Activated CD4-positive, alpha-beta memory T cell treated with anti-CD3 and anti-CD28 coated beads, Interleukin-2, amount 10 ng/mL, durations not matched to agents 7 days and 5 days (primary cell): ENCODE measurements at regions not wholly inside any gene's neighbourhood (a gene's known extent, or its start where the extent isn't known, plus 50 kb on each side); places are given as distances from the start of the nearest gene placed in this dataset.

Experiments used
- CTCF ChIA-PET: fragments of 350-600 bp; sonication (Branson Sonifier 250); formaldehyde crosslinking; loops from one replicate; lab custom pipeline; 2021; ENCODE audit warnings: antibody characterized with exemption, inconsistent platforms; lab: Charles Lee
- POLR2A ChIA-PET: fragments of 350-600 bp; sonication (Branson Sonifier 250); formaldehyde crosslinking; loops from one replicate; lab custom pipeline; 2021; ENCODE audit warnings: antibody characterized with exemption; lab: Charles Lee
- DNase-seq: peaks from one replicate; pipeline ENCODE4 v3.0.0-alpha.2; 2020
- H3K27ac Mint-ChIP-seq: one replicate; pipeline ENCODE4 v1.8.0; 2021; ENCODE audit warnings: mild to moderate bottlenecking, mixed read lengths
- H3K27me3 Mint-ChIP-seq: one replicate; pipeline ENCODE4 v1.8.0; 2021; ENCODE audit warnings: mixed read lengths
- H3K36me3 Mint-ChIP-seq: one replicate; pipeline ENCODE4 v1.8.0; 2021; ENCODE audit warnings: low read depth, mixed read lengths
- H3K4me1 Mint-ChIP-seq: one replicate; pipeline ENCODE4 v1.8.0; 2021; ENCODE audit warnings: mixed read lengths
- H3K4me3 Mint-ChIP-seq: one replicate; pipeline ENCODE4 v1.8.0; 2021; ENCODE audit warnings: mild to moderate bottlenecking, mixed read lengths
- H3K9me3 Mint-ChIP-seq: one replicate; pipeline ENCODE4 v1.8.0; 2021; ENCODE audit warnings: mixed read lengths

DNA sequence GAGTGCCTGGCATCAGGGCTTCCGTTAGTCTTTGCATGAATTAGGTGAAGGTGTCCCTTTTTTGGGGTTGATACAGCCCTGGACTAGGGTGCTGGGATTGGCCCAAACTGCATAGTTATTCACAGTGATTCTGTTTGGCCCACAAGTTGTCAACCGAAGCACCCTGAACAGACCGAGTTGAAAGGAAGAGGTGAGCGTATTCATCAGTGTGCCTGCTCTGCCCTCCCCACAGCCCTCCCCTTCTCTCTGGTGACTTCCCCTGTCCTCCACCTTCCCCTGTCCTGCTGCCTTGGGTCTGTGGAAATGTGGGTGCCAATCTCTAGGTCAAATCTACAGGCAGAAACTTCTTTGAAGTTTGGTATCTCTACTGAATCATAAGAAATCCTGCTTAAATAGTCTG, 330.5 kb downstream of the DYSF start:
- H3K4me3 Mint-ChIP-seq = no peak overlapping the region
- no peaks in the 10 kb centered on the region for H3K36me3 Mint-ChIP-seq
- ChIA-PET POLR2A (no interaction called here), CTCF (no interaction called here)
- no peaks in the 10 kb centered on the region for H3K9me3 Mint-ChIP-seq
- no peak overlapping the region for H3K27ac Mint-ChIP-seq
- no peaks in the 10 kb centered on the region for H3K4me1 Mint-ChIP-seq
- DNase-seq = no peak
- no peaks in the 10 kb centered on the region for H3K27me3 Mint-ChIP-seq

DNA sequence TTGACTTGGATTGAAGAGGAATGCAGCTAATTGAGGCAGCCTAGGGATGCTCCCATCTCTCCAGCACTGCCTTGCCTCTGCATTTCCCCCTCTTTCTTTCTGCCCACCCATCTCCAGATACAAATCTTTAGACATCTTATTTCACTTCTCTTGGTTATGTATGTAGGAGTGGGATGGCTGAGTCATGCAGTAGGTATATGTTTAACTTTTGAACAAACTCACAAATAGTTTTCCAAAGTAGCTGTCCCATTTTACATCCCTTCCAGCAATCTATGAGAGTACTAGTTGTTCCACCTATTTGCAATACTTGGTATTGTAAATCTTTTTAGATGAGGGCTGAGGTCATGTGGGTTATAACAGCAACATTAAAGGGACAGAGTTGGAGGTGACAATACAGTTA, 329.9 kb downstream of the DYSF start:
- Mint-ChIP-seq H3K27me3 (no peaks in the 10 kb centered on the region), H3K4me1 (no peaks in the 10 kb centered on the region), H3K27ac (no peak overlapping the region), H3K4me3 (no peak overlapping the region), H3K36me3 (no peaks in the 10 kb centered on the region), H3K9me3 (no peaks in the 10 kb centered on the region)
- ChIA-PET POLR2A (no interaction called here), CTCF (no interaction called here)
- DNase-seq = no peak

DNA sequence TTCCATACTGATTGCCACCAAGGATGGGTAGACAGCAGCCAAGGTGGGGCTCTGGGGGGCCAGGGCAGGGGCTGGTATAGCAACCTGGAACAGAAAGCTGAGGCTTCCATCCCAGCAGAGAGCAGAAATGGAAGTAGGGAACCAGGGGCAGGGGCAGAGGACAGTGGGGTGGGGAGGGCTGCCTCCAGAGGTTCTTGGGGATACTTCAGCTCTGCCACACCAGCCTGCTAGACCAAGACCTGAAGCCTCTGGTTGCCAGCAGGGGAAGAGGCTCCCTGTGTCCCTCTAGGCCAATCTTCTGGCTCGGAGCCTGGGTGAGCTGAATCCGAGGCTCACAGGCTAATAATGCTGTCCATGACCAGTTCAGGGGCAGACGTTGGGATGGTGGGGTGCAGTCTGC, 329.0 kb downstream of the DYSF start:
- Mint-ChIP-seq H3K36me3 (no peaks in the 10 kb centered on the region), H3K9me3 (no peaks in the 10 kb centered on the region), H3K4me3 (no peak overlapping the region), H3K27ac (no peak overlapping the region), H3K4me1 (no peaks in the 10 kb centered on the region), H3K27me3 (no peaks in the 10 kb centered on the region)
- CTCF ChIA-PET = no interaction called here
- DNase-seq = no peak
- POLR2A ChIA-PET = no interaction called here

DNA sequence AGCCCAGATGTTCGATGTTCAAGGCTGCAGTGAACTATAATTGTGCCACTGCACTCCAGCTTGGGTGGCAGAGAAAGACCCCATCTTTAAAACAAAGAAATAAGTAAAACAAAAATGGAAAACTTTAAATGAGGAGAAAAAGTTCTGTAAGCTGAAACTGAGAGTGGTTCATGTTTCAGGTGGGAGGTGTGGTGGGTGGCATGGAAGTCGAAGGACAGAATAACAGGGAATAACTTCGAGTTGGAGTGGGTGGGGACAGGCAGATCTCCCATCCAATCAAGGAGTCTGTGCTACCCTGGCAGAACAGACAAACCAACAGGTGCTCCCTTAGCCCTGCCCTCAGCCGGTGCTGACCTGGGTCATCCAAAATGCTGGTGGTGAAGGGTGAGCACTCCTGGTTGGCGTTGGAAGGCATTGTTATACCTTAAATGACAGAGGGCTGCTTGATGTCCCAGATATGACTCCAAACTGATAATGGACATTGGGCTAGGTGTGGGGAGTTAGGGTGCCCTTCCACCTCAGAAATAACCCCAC, 328.4 kb downstream of the DYSF start:
- no peaks in the 10 kb centered on the region for H3K27me3 Mint-ChIP-seq
- H3K36me3 Mint-ChIP-seq = no peaks in the 10 kb centered on the region
- no peak overlapping the region for H3K27ac Mint-ChIP-seq
- CTCF ChIA-PET = no interaction called here
- DNase-seq = no peak
- POLR2A ChIA-PET = no interaction called here
- no peaks in the 10 kb centered on the region for H3K9me3 Mint-ChIP-seq
- no peak overlapping the region for H3K4me3 Mint-ChIP-seq
- no peaks in the 10 kb centered on the region for H3K4me1 Mint-ChIP-seq

DNA sequence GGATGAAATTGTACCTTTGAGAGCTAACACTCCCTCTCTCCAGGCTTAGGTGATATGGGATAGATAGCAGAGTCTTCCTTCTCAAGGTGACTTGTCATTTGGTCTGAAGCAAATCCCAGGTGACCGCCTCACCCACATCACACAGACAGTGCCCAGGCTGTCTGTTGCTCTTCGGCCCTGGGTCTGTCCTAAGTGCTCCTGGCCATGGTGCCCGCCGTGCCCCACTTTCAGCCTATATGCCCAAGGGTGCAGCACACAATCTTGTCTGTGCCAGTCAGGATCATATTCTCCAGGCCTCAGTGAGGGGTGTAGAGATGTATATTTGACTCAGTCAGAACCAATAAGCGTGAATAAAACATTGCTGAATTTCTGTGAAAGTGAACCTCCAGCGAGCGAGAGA, 326.8 kb downstream of the DYSF start:
- Mint-ChIP-seq H3K4me1 (no peaks in the 10 kb centered on the region), H3K9me3 (no peaks in the 10 kb centered on the region), H3K27ac (no peak overlapping the region), H3K27me3 (no peaks in the 10 kb centered on the region), H3K36me3 (no peaks in the 10 kb centered on the region), H3K4me3 (no peak overlapping the region)
- ChIA-PET CTCF (no interaction called here), POLR2A (no interaction called here)
- DNase-seq = no peak

DNA sequence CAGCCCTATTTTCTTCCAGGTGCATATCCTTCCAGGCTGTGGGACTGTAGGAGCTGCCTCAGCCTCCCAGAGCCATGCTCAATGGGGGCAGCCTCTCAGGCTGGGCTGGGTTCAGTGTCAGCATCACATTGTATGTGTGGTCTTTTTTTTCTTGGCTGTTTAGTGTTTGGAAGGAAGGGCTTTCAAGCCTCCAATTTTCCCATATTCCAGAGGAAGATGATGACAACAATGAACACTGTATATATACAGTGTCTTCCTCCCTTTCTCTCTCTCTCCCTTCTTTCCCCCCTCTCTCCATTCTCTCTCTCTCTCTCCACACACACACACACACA, 326.4 kb downstream of the DYSF start:
- Mint-ChIP-seq H3K36me3 (no peaks in the 10 kb centered on the region), H3K4me3 (no peak overlapping the region), H3K9me3 (no peaks in the 10 kb centered on the region), H3K27me3 (no peaks in the 10 kb centered on the region), H3K27ac (no peak overlapping the region), H3K4me1 (no peaks in the 10 kb centered on the region)
- CTCF ChIA-PET = no interaction called here
- POLR2A ChIA-PET = no interaction called here
- no peak for DNase-seq

DNA sequence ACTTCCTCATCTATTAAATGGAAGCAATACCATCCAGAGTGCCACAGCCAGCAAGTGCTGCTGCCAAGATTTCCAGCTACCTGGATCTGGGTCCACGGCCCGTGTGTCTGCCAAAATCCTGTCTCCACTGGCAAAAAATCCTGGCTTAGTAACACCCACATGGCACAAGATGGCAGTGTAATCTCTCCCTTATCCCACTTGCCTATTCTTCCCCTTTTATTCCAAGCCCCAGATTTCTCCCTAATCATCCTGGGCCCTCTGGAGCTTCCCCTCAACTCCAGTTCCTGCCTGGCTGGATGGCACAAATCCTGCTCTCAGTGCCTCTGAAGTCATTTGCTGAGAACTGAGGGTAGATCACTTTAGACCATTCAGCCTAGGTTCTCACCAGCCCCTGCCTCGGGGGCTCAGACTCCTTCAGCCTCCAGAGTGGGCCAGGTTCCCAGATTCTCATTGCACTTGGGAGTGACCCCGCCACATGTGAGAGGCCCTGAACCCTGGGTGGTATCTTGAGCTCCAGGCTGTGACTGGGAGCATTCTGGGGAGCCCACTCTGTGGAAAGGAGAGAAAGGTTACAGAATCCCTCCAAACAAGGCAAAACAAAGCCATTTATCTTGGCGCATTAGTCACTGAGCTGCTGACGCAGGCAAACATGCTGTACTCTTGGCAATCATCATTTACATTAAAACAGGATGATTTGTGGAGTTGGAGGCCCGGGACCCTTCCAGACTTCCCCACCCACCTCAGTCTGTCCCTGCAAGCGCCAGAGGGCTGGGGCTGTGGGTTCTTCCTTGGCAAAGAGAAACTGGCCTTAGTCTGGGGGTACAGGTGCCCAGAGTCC, 325.8 kb downstream of the DYSF start:
- no peaks in the 10 kb centered on the region for H3K9me3 Mint-ChIP-seq
- H3K27ac Mint-ChIP-seq = no peak overlapping the region
- H3K27me3 Mint-ChIP-seq = no peaks in the 10 kb centered on the region
- ChIA-PET POLR2A (no interaction called here), CTCF (no interaction called here)
- no peaks in the 10 kb centered on the region for H3K36me3 Mint-ChIP-seq
- DNase-seq = no peak
- no peak overlapping the region for H3K4me3 Mint-ChIP-seq
- H3K4me1 Mint-ChIP-seq = no peaks in the 10 kb centered on the region

DNA sequence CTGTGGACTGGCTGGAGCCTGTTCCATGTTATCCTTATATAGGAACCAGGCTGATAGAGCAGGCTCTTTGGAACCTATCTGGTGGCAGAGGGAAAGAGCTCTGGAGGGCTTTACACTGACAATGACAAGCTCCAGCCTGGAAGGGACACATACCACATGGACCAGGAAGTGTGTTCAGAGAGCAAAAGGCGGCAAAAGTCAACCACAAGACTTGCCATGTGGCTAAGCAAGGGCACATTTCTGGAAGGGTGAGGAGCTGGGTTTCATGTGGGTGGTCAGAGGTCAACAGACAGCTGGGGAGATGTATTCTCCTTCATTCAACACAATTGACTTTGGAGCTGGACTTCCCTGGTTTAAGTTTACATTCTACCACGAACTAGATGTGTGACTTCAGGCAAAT, 325.2 kb downstream of the DYSF start:
- Mint-ChIP-seq H3K27ac (no peak overlapping the region), H3K4me3 (no peak overlapping the region), H3K9me3 (no peaks in the 10 kb centered on the region), H3K36me3 (no peaks in the 10 kb centered on the region), H3K4me1 (no peaks in the 10 kb centered on the region), H3K27me3 (no peaks in the 10 kb centered on the region)
- DNase-seq = no peak
- POLR2A ChIA-PET = no interaction called here
- CTCF ChIA-PET = no interaction called here

DNA sequence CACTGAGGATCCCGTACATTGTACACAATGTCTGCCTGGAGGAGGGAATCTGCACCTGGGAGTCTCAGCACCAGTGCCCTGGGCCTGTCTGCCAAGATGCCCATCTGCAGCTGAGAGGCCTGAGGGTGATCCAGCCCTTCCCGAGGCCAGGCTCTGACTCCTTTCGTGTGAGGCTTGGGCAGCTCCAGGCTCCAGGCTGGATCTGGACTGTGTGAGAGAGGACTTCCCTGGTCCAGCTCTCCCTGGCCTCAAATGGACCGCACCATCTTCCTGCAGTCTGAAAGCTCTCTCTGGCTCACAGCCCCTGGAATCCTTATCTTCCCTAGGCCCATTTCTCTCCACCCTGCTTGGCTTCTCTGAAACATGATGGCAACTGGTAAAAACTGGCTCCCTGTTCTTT, 324.6 kb downstream of the DYSF start:
- H3K4me3 Mint-ChIP-seq = no peak overlapping the region
- no peaks in the 10 kb centered on the region for H3K4me1 Mint-ChIP-seq
- CTCF ChIA-PET = no interaction called here
- H3K36me3 Mint-ChIP-seq = no peaks in the 10 kb centered on the region
- no peak for DNase-seq
- no peaks in the 10 kb centered on the region for H3K9me3 Mint-ChIP-seq
- no peaks in the 10 kb centered on the region for H3K27me3 Mint-ChIP-seq
- POLR2A ChIA-PET = no interaction called here
- H3K27ac Mint-ChIP-seq = no peak overlapping the region

DNA sequence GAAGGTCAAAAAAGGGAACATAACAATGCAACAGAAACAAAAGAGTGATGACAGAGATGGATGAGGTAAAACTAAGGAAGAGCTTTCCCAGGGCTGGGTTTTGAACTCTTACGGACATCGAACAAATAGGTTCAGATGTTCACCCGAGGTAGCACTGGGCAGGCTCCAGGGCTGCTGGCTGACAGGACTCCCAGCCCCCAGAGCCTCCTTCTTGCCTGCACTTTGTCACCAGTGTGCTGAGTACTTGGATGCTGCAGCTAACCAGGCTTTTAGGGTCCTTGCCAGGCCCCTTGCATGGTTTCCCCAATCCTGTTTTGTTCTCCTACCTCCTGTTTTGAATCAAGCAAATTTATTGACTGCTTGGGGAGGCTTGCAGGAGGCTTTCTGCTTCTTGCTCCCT, 322.9 kb downstream of the DYSF start:
- DNase-seq = no peak
- Mint-ChIP-seq H3K4me3 (no peak overlapping the region), H3K27me3 (no peaks in the 10 kb centered on the region), H3K27ac (no peak overlapping the region), H3K4me1 (no peaks in the 10 kb centered on the region), H3K9me3 (no peaks in the 10 kb centered on the region), H3K36me3 (no peaks in the 10 kb centered on the region)
- ChIA-PET POLR2A (no interaction called here), CTCF (no interaction called here)

DNA sequence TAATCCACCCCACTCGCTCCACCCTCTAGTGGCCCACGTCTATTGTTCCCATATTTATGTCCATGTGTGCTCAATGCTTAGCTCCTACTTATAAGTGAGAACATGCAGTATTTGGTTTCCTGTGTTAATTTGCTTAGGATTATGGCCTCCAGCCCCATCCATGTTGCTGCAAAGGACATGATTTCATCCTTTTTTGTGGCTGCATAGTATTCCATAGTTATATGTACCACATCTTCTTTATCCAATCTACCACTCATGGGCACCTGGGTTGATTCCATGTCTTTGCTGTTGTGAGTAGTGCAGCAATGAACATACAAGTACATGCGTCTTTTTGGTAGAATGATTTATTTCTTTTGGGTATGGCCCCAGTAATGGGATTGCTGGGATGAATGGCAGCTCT, 319.9 kb downstream of the DYSF start:
- no peak for DNase-seq
- H3K27me3 Mint-ChIP-seq = no peaks in the 10 kb centered on the region
- H3K4me3 Mint-ChIP-seq = no peak overlapping the region
- H3K4me1 Mint-ChIP-seq = no peaks in the 10 kb centered on the region
- no peak overlapping the region for H3K27ac Mint-ChIP-seq
- POLR2A ChIA-PET = no interaction called here
- no peaks in the 10 kb centered on the region for H3K9me3 Mint-ChIP-seq
- CTCF ChIA-PET = no interaction called here
- no peaks in the 10 kb centered on the region for H3K36me3 Mint-ChIP-seq

DNA sequence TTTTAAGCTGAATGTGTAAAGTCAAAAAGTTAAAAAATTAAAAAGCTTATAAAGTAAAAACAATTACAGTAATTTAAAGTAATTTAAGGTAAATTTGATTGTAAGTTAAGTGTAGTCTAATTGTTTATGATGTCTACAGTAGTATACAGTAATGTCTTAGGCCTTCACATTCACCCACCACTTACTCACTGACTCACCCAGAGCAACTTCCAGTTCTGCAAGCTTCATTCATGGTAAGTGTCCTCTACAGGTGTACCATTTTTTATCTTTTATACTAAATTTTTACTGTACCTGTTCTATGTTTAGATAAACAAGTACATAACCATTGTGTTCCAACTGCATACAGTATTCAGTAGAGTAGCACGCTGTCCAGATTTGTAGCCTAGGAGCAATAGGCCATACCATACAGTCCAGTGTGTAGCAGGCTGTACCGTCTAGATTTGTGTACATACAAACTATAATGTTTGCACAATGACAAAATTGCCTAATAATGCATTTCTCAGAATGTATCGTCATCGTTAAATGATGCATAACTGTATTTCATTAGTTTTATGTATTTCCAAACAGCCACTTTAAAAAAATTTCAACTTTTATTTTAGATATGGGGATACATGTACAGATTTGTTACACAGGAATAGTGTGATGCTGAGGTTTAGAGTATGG, 319.3 kb downstream of the DYSF start:
- ChIA-PET POLR2A (no interaction called here), CTCF (no interaction called here)
- no peak overlapping the region for H3K27ac Mint-ChIP-seq
- no peaks in the 10 kb centered on the region for H3K4me1 Mint-ChIP-seq
- H3K9me3 Mint-ChIP-seq = no peaks in the 10 kb centered on the region
- no peak overlapping the region for H3K4me3 Mint-ChIP-seq
- H3K36me3 Mint-ChIP-seq = no peaks in the 10 kb centered on the region
- DNase-seq = no peak
- H3K27me3 Mint-ChIP-seq = no peaks in the 10 kb centered on the region

DNA sequence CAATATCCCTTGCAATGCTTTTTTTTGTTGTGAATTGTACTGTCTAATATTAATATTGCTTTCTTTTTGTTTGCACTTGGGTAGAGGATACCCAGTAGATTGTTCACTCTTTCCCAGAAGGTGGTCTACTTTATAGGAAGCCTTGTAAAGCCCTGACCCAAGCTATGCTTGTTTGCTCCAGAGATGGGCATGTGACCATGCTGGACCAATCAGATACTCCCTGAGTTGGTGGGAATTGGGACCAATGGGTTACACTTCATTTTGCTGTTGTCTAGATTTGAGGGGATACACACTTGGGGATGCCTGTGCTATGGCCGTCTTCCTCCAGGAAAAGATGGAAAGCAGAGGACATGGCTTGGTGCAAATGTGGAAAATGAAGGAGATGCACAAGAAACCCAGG, 314.3 kb downstream of the DYSF start:
- Mint-ChIP-seq H3K36me3 (no peaks in the 10 kb centered on the region), H3K27me3 (no peaks in the 10 kb centered on the region), H3K27ac (no peak overlapping the region), H3K9me3 (no peaks in the 10 kb centered on the region), H3K4me3 (no peak overlapping the region), H3K4me1 (no peaks in the 10 kb centered on the region)
- ChIA-PET POLR2A (no interaction called here), CTCF (no interaction called here)
- DNase-seq = no peak

DNA sequence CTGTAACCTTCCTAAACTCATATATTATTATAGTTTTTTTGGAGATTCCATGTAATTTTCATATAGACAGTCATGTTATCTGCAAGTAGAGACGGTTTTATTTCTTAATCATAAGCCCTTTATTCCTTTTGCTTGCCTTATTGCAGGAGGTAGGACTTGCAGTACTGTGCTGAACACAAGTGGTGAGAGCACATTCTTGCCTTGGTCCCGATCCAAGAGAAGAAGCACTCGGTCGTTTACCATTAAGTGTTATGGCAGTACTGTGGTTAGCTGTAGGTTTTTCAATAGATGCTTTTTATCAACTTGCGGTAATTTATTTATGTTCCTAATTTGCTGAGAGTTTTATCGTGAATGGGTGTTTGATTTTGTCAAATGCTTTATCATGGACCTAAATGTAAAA, 305.7 kb downstream of the DYSF start:
- POLR2A ChIA-PET = no interaction called here
- Mint-ChIP-seq H3K9me3 (no peaks in the 10 kb centered on the region), H3K4me3 (no peak overlapping the region), H3K36me3 (no peaks in the 10 kb centered on the region), H3K27ac (no peak overlapping the region), H3K27me3 (peaks cover 2% of the 10 kb centered on the region), H3K4me1 (no peaks in the 10 kb centered on the region)
- no peak for DNase-seq
- CTCF ChIA-PET = no interaction called here
